GM23338 (cell line): ENCODE measurements at regions not wholly inside any gene's neighbourhood (a gene's known extent, or its start where the extent isn't known, plus 50 kb on each side); places are given as distances from the start of the nearest gene placed in this dataset.

Experiments
- ATAC-seq: fragments of 200-7000 bp; cut with Tn5 transposase; 3 replicates; pipeline ENCODE4 v1.9.1; 2020
- DNase-seq: peaks from one replicate; pipeline ENCODE4 v3.0.0-alpha.2; 2015; ENCODE audit warnings: low spot score
- H2AFZ ChIP-seq: fragments of 200-600 bp; sonication (generic); 2 replicates; pipeline ENCODE4 v1.8.0; 2016; ENCODE audit warnings: antibody characterized with exemption, mild to moderate bottlenecking, moderate library complexity
- H3F3A ChIP-seq: fragments of 200-600 bp; sonication (generic); replicated peaks from 2 replicates; pipeline ENCODE4 v1.8.0; 2017; ENCODE audit warnings: antibody characterized with exemption, mixed run types, low read depth
- H3K27ac ChIP-seq: fragments of 200-600 bp; sonication (generic); 2 replicates; pipeline ENCODE4 v1.6.1; 2016; ENCODE audit warnings: low read depth
- H3K27me3 ChIP-seq: fragments of 200-600 bp; sonication (generic); 2 replicates; pipeline ENCODE4 v1.8.0; 2016; ENCODE audit warnings: mild to moderate bottlenecking, mixed run types, moderate library complexity; ENCODE audit not compliant: insufficient read depth
- H3K36me3 ChIP-seq: fragments of 200-600 bp; sonication (generic); 2 replicates; pipeline ENCODE4 v1.8.0; 2016; ENCODE audit warnings: mild to moderate bottlenecking; ENCODE audit not compliant: insufficient read depth
- H3K4me1 ChIP-seq: fragments of 200-600 bp; sonication (generic); 2 replicates; pipeline ENCODE4 v1.8.0; 2016; ENCODE audit warnings: mild to moderate bottlenecking, moderate library complexity; ENCODE audit not compliant: insufficient read depth
- H3K4me2 ChIP-seq: fragments of 200-600 bp; sonication (generic); 2 replicates; pipeline ENCODE4 v1.7.1; 2017; ENCODE audit warnings: mixed run types
- H3K4me3 ChIP-seq: fragments of 200-600 bp; sonication (generic); 2 replicates; pipeline ENCODE4 v1.6.1; 2016; ENCODE audit warnings: mixed run types
- H3K79me2 ChIP-seq: fragments of 200-600 bp; sonication (generic); replicated peaks from 2 replicates; pipeline ENCODE4 v1.8.0; 2017; ENCODE audit warnings: mild to moderate bottlenecking; ENCODE audit not compliant: insufficient read depth
- H3K9me2 ChIP-seq: fragments of 200-600 bp; sonication (generic); 2 replicates; pipeline ENCODE4 v1.8.0; 2017; ENCODE audit not compliant: insufficient read depth
- H4K20me1 ChIP-seq: fragments of 200-600 bp; sonication (generic); replicated peaks from 2 replicates; pipeline ENCODE4 v1.8.0; 2017; ENCODE audit warnings: mild to moderate bottlenecking; ENCODE audit not compliant: insufficient read depth
- H3K27ac Mint-ChIP-seq: 2 replicates; pipeline ENCODE4 v1.8.0; 2020; ENCODE audit warnings: inconsistent platforms, mild to moderate bottlenecking, moderate library complexity, mixed read lengths
- H3K27me3 Mint-ChIP-seq: 3 replicates; pipeline ENCODE4 v1.8.0; 2022; ENCODE audit warnings: low read depth, mild to moderate bottlenecking, moderate library complexity, mixed read lengths, inconsistent platforms; ENCODE audit not compliant: insufficient read depth, poor library complexity
- H3K36me3 Mint-ChIP-seq: 3 replicates; pipeline ENCODE4 v1.8.0; 2021; ENCODE audit warnings: low read depth, mild to moderate bottlenecking, inconsistent platforms, moderate library complexity, mixed read lengths
- H3K4me1 Mint-ChIP-seq: 3 replicates; pipeline ENCODE4 v1.8.0; 2020; ENCODE audit warnings: mild to moderate bottlenecking, inconsistent platforms, mixed read lengths
- H3K4me3 Mint-ChIP-seq: 3 replicates; pipeline ENCODE4 v1.8.0; 2021; ENCODE audit warnings: moderate library complexity, mild to moderate bottlenecking, inconsistent platforms, mixed read lengths
- H3K9me3 Mint-ChIP-seq: 3 replicates; pipeline ENCODE4 v1.8.0; 2020; ENCODE audit warnings: moderate library complexity, mild to moderate bottlenecking, inconsistent platforms, mixed read lengths
- CREB1 ChIP-seq: fragments of 250-450 bp; sonication (Bioruptor Pico); IDR thresholded peaks from 2 replicates; pipeline ENCODE4 v1.5.0; 2020; ENCODE audit warnings: low read depth, mild to moderate bottlenecking, moderate library complexity
- CTCF ChIP-seq, 2 experiments: fragments of 200-600 bp in 1 of 2; sonication (generic) in 1 of 2; conservative IDR thresholded peaks; 2 replicates each; pipeline versions ENCODE4 v1.5.1 to v1.6.1; 2016 to 2017; ENCODE audit warnings: antibody characterized with exemption in 2 of 2, low read depth in 2 of 2, mild to moderate bottlenecking in 2 of 2, moderate library complexity in 1 of 2
- EZH2 ChIP-seq: fragments of 200-600 bp; sonication (generic); IDR thresholded peaks from one replicate; pipeline ENCODE4 v1.8.0; 2017; ENCODE audit warnings: antibody characterized with exemption, mild to moderate bottlenecking, low read depth; ENCODE audit not compliant: unreplicated experiment
- EZH2phosphoT487 ChIP-seq: fragments of 200-600 bp; sonication (generic); IDR thresholded peaks from one replicate; pipeline ENCODE4 v1.8.1; 2018; ENCODE audit warnings: antibody characterized with exemption; ENCODE audit not compliant: unreplicated experiment
- JUNB ChIP-seq: IDR thresholded peaks from one replicate; pipeline ENCODE4 v1.6.1; 2016; ENCODE audit warnings: antibody characterized with exemption; ENCODE audit not compliant: unreplicated experiment
- NANOG ChIP-seq: IDR thresholded peaks from 2 replicates; pipeline ENCODE4 v1.6.1; 2016; ENCODE audit warnings: antibody characterized with exemption, borderline replicate concordance
- POLR2AphosphoS5 ChIP-seq: IDR thresholded peaks from 2 replicates; pipeline ENCODE4 v1.6.1; 2016; ENCODE audit warnings: antibody characterized with exemption, low read depth
- STAT1 ChIP-seq: IDR thresholded peaks from one replicate; pipeline ENCODE4 v1.6.1; 2016; ENCODE audit warnings: antibody characterized with exemption; ENCODE audit not compliant: unreplicated experiment
- ZNF114 ChIP-seq: fragments of 250-450 bp; sonication (Bioruptor Pico); IDR thresholded peaks from 2 replicates; pipeline ENCODE4 v1.5.0; 2020; ENCODE audit warnings: mild to moderate bottlenecking, moderate library complexity
- ZNF331 ChIP-seq: fragments of 250-450 bp; sonication (Bioruptor Pico); IDR thresholded peaks from 2 replicates; pipeline ENCODE4 v1.5.0; 2020; ENCODE audit warnings: low read depth, mild to moderate bottlenecking, moderate library complexity
- TF ChIP-seq, protein P1 (sequence below): IDR thresholded peaks from one replicate; pipeline ENCODE4 v1.6.1; 2018; ENCODE audit warnings: antibody characterized with exemption; ENCODE audit not compliant: unreplicated experiment
- TF ChIP-seq, protein P2 (sequence below): fragments of 250-450 bp; sonication (Bioruptor Pico); IDR thresholded peaks from 2 replicates; pipeline ENCODE4 v1.5.0; 2020; ENCODE audit warnings: mild to moderate bottlenecking, moderate library complexity
- TF ChIP-seq, protein P3 (sequence below): IDR thresholded peaks from 2 replicates; pipeline ENCODE4 v1.6.1; 2016; ENCODE audit warnings: antibody characterized with exemption

GRCh38 chr19:31897292-31897691, 448.1 kb upstream of the ZNF507 start:
- H3K79me2 ChIP-seq: no peaks in the 10 kb centered on the region
- H3K4me3 ChIP-seq: no peak overlapping the region
- DNase-seq (no peak), ATAC-seq (no peak)
- H3K27me3 ChIP-seq: no peaks in the 10 kb centered on the region
- no peaks in the 10 kb centered on the region for H3F3A ChIP-seq
- no peaks in the 10 kb centered on the region for H4K20me1 ChIP-seq
- H3K4me2 ChIP-seq: no peak overlapping the region
- H2AFZ ChIP-seq: no peak overlapping the region
- H3K9me2 ChIP-seq: peaks cover 14% of the 10 kb centered on the region
- Mint-ChIP-seq H3K36me3 (peaks cover 10% of the 10 kb centered on the region), H3K9me3 (peaks cover 14% of the 10 kb centered on the region), H3K4me1 (no peaks in the 10 kb centered on the region), H3K4me3 (no peak overlapping the region), H3K27me3 (peaks cover 4% of the 10 kb centered on the region), H3K27ac (no peak overlapping the region)
- H3K4me1 ChIP-seq: no peaks in the 10 kb centered on the region
- H3K27ac ChIP-seq: no peak overlapping the region
- no peaks in the 10 kb centered on the region for H3K36me3 ChIP-seq
- TF ChIP-seq CTCF (conservative IDR thresholded peaks at IDR 0.05; ENCODE audit: low read depth in 2 of 2) (no peak), STAT1 (no peak), EZH2phosphoT487 (no peak), NANOG (no peak), CREB1 (CRISPR knock-in tag) (no peak), ZNF331 (CRISPR knock-in tag) (no peak), ZNF114 (CRISPR knock-in tag) (no peak), JUNB (no peak), POLR2AphosphoS5 (no peak), EZH2 (no peak)
- TF ChIP-seq, protein P1, sequence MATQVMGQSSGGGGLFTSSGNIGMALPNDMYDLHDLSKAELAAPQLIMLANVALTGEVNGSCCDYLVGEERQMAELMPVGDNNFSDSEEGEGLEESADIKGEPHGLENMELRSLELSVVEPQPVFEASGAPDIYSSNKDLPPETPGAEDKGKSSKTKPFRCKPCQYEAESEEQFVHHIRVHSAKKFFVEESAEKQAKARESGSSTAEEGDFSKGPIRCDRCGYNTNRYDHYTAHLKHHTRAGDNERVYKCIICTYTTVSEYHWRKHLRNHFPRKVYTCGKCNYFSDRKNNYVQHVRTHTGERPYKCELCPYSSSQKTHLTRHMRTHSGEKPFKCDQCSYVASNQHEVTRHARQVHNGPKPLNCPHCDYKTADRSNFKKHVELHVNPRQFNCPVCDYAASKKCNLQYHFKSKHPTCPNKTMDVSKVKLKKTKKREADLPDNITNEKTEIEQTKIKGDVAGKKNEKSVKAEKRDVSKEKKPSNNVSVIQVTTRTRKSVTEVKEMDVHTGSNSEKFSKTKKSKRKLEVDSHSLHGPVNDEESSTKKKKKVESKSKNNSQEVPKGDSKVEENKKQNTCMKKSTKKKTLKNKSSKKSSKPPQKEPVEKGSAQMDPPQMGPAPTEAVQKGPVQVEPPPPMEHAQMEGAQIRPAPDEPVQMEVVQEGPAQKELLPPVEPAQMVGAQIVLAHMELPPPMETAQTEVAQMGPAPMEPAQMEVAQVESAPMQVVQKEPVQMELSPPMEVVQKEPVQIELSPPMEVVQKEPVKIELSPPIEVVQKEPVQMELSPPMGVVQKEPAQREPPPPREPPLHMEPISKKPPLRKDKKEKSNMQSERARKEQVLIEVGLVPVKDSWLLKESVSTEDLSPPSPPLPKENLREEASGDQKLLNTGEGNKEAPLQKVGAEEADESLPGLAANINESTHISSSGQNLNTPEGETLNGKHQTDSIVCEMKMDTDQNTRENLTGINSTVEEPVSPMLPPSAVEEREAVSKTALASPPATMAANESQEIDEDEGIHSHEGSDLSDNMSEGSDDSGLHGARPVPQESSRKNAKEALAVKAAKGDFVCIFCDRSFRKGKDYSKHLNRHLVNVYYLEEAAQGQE: no peak
- TF ChIP-seq, protein P2, sequence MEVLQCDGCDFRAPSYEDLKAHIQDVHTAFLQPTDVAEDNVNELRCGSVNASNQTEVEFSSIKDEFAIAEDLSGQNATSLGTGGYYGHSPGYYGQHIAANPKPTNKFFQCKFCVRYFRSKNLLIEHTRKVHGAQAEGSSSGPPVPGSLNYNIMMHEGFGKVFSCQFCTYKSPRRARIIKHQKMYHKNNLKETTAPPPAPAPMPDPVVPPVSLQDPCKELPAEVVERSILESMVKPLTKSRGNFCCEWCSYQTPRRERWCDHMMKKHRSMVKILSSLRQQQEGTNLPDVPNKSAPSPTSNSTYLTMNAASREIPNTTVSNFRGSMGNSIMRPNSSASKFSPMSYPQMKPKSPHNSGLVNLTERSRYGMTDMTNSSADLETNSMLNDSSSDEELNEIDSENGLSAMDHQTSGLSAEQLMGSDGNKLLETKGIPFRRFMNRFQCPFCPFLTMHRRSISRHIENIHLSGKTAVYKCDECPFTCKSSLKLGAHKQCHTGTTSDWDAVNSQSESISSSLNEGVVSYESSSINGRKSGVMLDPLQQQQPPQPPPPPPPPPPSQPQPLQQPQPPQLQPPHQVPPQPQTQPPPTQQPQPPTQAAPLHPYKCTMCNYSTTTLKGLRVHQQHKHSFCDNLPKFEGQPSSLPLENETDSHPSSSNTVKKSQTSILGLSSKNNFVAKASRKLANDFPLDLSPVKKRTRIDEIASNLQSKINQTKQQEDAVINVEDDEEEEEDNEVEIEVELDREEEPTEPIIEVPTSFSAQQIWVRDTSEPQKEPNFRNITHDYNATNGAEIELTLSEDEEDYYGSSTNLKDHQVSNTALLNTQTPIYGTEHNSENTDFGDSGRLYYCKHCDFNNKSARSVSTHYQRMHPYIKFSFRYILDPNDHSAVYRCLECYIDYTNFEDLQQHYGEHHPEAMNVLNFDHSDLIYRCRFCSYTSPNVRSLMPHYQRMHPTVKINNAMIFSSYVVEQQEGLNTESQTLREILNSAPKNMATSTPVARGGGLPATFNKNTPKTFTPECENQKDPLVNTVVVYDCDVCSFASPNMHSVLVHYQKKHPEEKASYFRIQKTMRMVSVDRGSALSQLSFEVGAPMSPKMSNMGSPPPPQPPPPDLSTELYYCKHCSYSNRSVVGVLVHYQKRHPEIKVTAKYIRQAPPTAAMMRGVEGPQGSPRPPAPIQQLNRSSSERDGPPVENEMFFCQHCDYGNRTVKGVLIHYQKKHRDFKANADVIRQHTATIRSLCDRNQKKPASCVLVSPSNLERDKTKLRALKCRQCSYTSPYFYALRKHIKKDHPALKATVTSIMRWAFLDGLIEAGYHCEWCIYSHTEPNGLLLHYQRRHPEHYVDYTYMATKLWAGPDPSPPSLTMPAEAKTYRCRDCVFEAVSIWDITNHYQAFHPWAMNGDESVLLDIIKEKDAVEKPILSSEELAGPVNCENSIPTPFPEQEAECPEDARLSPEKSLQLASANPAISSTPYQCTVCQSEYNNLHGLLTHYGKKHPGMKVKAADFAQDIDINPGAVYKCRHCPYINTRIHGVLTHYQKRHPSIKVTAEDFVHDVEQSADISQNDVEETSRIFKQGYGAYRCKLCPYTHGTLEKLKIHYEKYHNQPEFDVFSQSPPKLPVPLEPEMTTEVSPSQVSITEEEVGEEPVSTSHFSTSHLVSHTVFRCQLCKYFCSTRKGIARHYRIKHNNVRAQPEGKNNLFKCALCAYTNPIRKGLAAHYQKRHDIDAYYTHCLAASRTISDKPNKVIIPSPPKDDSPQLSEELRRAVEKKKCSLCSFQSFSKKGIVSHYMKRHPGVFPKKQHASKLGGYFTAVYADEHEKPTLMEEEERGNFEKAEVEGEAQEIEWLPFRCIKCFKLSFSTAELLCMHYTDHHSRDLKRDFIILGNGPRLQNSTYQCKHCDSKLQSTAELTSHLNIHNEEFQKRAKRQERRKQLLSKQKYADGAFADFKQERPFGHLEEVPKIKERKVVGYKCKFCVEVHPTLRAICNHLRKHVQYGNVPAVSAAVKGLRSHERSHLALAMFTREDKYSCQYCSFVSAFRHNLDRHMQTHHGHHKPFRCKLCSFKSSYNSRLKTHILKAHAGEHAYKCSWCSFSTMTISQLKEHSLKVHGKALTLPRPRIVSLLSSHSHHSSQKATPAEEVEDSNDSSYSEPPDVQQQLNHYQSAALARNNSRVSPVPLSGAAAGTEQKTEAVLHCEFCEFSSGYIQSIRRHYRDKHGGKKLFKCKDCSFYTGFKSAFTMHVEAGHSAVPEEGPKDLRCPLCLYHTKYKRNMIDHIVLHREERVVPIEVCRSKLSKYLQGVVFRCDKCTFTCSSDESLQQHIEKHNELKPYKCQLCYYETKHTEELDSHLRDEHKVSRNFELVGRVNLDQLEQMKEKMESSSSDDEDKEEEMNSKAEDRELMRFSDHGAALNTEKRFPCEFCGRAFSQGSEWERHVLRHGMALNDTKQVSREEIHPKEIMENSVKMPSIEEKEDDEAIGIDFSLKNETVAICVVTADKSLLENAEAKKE (CRISPR knock-in tag): no peak
- TF ChIP-seq, protein P3, sequence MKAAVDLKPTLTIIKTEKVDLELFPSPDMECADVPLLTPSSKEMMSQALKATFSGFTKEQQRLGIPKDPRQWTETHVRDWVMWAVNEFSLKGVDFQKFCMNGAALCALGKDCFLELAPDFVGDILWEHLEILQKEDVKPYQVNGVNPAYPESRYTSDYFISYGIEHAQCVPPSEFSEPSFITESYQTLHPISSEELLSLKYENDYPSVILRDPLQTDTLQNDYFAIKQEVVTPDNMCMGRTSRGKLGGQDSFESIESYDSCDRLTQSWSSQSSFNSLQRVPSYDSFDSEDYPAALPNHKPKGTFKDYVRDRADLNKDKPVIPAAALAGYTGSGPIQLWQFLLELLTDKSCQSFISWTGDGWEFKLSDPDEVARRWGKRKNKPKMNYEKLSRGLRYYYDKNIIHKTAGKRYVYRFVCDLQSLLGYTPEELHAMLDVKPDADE: no peak
